Upper lobe of left lung (tissue), 6 donors: ENCODE measurements at regions not wholly inside any gene's neighbourhood (a gene's known extent, or its start where the extent isn't known, plus 50 kb on each side); places are given as distances from the start of the nearest gene placed in this dataset.

Experiments
- ATAC-seq, 2 donors: fragments of 200-7000 bp; cut with Tn5 transposase; one replicate each; pipeline ENCODE4 v1.9.1; 2022; ENCODE audit warnings: mild to moderate bottlenecking in 2 of 2, moderate library complexity in 2 of 2; ENCODE audit not compliant: low FRiP score in 2 of 2
- DNase-seq, 2 donors: peaks; one replicate each; pipeline ENCODE4 v3.0.0-alpha.2; 2019 to 2020
- H3K27ac ChIP-seq, 4 donors: fragments of 200-600 bp; sonication (generic); one replicate each; pipeline ENCODE4 v1.5.1; 2016 to 2019
- H3K27me3 ChIP-seq, 4 donors: fragments of 200-600 bp; sonication (generic); one replicate each; pipeline ENCODE4 v1.5.1; 2017 to 2019
- H3K36me3 ChIP-seq, 4 donors: fragments of 200-600 bp; sonication (generic); one replicate each; pipeline ENCODE4 v1.5.1; 2016 to 2019
- H3K4me1 ChIP-seq, 4 donors: fragments of 200-600 bp; sonication (generic); one replicate each; pipeline ENCODE4 v1.5.1; 2018 to 2019
- H3K4me3 ChIP-seq, 4 donors: fragments of 200-600 bp; sonication (generic); one replicate each; pipeline ENCODE4 v1.5.1; 2017 to 2019; ENCODE audit warnings: mild to moderate bottlenecking in 2 of 4, moderate library complexity in 1 of 4
- H3K9me3 ChIP-seq, 4 donors: fragments of 200-600 bp; sonication (generic); one replicate each; pipeline ENCODE4 v1.5.1; 2018 to 2019
- EP300 ChIP-seq, 4 donors: sonication (generic); formaldehyde crosslinking; IDR thresholded peaks; one replicate each; pipeline ENCODE4 v1.5.1; 2017; ENCODE audit warnings: antibody characterized with exemption in 4 of 4, control low read depth in 2 of 4
- POLR2A ChIP-seq, 4 donors: fragments of 450-650 bp; IDR thresholded peaks; one replicate each; pipeline ENCODE4 v1.5.1; 2016 to 2017; ENCODE audit warnings: antibody characterized with exemption in 4 of 4, mild to moderate bottlenecking in 2 of 4
- POLR2AphosphoS5 ChIP-seq, 2 donors: sonication (generic); formaldehyde crosslinking; IDR thresholded peaks; one replicate each; pipeline ENCODE4 v1.5.1; 2017; ENCODE audit warnings: antibody characterized with exemption in 2 of 2
- WGBS, 2 donors: methylation state at CpG; one replicate each; pipeline ENCODE4 v1.1.5; 2017 to 2018; 5-methylcytosine and 5-hydroxymethylcytosine counted together
- TF ChIP-seq, protein P1 (sequence below), 6 experiments: fragments of 450-650 bp in 4 of 6; fragments of 200-600 bp in 2 of 6; sonication (generic) in 2 of 6; IDR thresholded peaks; one replicate each; pipeline ENCODE4 v1.5.1; 2016 to 2019; ENCODE audit warnings: antibody characterized with exemption in 6 of 6
- donor health status: DM: no; HTN: no; CAD: no; lungs with moderate emphysema.
- donor health status: DM: no; HTN: yes; CAD: no; lungs with severe emphysema.

DNA sequence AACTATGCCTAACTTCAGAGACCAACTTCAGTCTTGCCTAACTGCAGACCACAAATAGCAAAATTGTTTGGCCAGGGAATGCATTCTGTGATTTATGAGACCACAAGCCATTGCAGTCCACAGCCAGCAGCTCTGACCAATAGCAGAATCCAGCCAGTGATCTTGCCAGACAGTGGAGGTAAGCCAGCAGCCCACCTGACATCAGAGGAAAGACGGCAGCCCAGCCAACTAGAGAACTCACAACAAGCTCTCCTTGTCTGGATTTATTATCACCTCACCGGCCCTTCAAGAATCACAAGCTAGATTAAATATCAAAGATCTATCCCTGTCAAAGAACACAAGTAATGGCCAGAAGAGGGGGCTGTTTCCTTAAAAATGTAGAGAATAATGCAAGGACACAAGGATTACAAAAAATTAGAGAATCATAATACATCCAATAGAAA, 66.5 kb upstream of the SLC35F1 start:
- Histone ChIP-seq H3K9me3 (no peaks in the 10 kb centered on the region), H3K27ac (no peak overlapping the region), H3K4me1 (no peaks in the 10 kb centered on the region), H3K27me3 (no peaks in the 10 kb centered on the region), H3K4me3 (no peak overlapping the region), H3K36me3 (no peaks in the 10 kb centered on the region)
- DNase-seq (no peak), ATAC-seq (no peak)
- TF ChIP-seq POLR2A (IDR thresholded peaks at IDR 0.05) (no peak), POLR2AphosphoS5 (IDR thresholded peaks at IDR 0.05) (no peak), EP300 (IDR thresholded peaks at IDR 0.05) (no peak)
- TF ChIP-seq, protein P1, sequence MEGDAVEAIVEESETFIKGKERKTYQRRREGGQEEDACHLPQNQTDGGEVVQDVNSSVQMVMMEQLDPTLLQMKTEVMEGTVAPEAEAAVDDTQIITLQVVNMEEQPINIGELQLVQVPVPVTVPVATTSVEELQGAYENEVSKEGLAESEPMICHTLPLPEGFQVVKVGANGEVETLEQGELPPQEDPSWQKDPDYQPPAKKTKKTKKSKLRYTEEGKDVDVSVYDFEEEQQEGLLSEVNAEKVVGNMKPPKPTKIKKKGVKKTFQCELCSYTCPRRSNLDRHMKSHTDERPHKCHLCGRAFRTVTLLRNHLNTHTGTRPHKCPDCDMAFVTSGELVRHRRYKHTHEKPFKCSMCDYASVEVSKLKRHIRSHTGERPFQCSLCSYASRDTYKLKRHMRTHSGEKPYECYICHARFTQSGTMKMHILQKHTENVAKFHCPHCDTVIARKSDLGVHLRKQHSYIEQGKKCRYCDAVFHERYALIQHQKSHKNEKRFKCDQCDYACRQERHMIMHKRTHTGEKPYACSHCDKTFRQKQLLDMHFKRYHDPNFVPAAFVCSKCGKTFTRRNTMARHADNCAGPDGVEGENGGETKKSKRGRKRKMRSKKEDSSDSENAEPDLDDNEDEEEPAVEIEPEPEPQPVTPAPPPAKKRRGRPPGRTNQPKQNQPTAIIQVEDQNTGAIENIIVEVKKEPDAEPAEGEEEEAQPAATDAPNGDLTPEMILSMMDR (IDR thresholded peaks at IDR 0.05), result no peak
- WGBS, 2 donors, result 12 to 25% methylated on average over 2 of the region's 2 CpGs

DNA sequence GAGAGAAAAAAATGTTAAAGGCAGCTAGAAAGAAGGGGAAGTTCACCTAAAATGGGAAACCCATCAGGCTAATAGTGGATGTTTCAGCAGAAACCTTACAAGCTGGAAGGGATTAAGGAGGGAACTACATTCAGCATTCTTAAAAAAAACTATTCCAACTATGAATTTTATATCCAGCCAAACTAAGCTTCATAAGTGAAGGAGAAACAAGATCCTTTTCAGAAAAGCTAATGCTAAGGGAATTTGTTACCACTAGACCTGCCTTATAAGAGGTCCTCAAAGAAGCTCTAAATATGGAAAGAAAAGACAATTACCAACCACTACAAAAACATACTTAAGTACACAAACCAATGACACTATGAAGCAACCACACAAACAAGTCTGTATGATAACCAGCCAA, 59.2 kb upstream of the SLC35F1 start:
- no peaks in the 10 kb centered on the region for H3K4me1 ChIP-seq
- no peaks in the 10 kb centered on the region for H3K36me3 ChIP-seq
- no peak overlapping the region for H3K4me3 ChIP-seq
- H3K27me3 ChIP-seq, result no peaks in the 10 kb centered on the region
- TF ChIP-seq EP300 (IDR thresholded peaks at IDR 0.05) (no peak), POLR2AphosphoS5 (IDR thresholded peaks at IDR 0.05) (no peak), POLR2A (IDR thresholded peaks at IDR 0.05) (no peak)
- TF ChIP-seq, protein P1 (IDR thresholded peaks at IDR 0.05), result no peak
- H3K9me3 ChIP-seq, result peaks cover 0 to 9% (median 4%) of the 10 kb centered on the region in 4 donors
- no peak for ATAC-seq
- H3K27ac ChIP-seq, result no peak overlapping the region
- DNase-seq, result no peak

DNA sequence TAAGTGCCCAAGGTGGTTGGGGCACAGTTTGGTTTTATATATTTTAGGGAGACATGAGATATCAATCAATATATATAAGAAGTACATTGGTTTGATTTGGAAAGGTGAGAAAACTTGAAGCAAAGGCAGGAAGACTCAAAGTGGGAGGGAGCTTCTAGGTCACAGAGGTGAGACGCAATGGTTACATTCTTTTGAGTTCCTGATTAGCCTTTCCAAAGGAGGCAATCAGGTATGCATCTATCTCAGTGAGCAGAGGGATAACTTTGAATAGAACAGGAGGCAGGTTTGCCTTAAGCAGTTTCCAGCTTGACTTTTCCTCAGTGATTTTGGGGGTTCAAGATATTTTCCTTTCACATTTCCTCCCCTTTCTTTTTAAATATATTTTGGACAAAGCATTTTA, 58.0 kb upstream of the SLC35F1 start:
- Histone ChIP-seq H3K4me3 (no peak overlapping the region), H3K27me3 (no peaks in the 10 kb centered on the region), H3K27ac (no peak overlapping the region), H3K36me3 (no peaks in the 10 kb centered on the region), H3K9me3 (peaks cover 0 to 9% (median 4%) of the 10 kb centered on the region in 4 donors), H3K4me1 (no peaks in the 10 kb centered on the region)
- no peak for ATAC-seq
- 78 to 85% methylated on average over 1 of the region's 1 CpG for WGBS, 2 donors
- no peak for DNase-seq
- no peak for TF ChIP-seq EP300 (IDR thresholded peaks at IDR 0.05)
- TF ChIP-seq, protein P1 (IDR thresholded peaks at IDR 0.05), result no peak
- TF ChIP-seq POLR2AphosphoS5 (IDR thresholded peaks at IDR 0.05), result no peak
- no peak for TF ChIP-seq POLR2A (IDR thresholded peaks at IDR 0.05)
